Germinal center (tissue), 1 donor: ENCODE measurements at regions not wholly inside any gene's neighbourhood (a gene's known extent, or its start where the extent isn't known, plus 50 kb on each side); places are given as distances from the start of the nearest gene placed in this dataset.

Source experiments
- DNase-seq: peaks from one replicate; pipeline ENCODE4 v3.0.0; 2012; ENCODE audit warnings: mixed read lengths, low spot score

DNA sequence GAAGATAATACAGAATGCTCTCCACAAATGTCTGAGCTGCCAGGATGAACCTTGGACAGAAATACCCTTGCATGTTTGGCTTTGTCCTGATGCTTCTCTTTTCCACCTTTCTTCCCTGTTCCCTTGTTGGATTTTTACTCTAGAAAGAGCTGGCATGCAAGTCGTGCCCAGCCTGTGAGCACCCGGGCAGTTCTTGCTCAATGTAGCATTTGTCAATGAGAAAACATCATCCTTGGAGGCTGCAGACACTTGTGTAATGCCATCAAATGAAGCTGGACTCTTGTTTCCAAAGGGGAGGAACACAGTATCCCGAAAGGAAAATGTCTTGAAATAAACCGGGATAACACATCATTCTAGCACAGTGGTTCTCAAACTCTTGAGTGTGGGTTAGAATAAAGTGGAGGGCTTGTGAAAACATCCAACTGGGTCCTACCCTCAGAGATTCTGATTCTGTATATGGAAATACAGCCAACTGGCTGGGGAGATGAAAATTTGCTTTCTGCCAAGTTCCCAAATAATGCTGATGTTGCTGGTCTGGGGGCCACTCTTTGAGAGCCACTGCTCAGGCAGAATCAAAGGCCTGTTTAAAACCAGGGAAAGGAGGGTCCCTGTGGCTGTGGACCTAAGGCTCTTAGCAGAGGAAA lies 237.2 kb downstream of the SPATA18 start:
- no peak for DNase-seq

- no peak for DNase-seq
Measured at GRCh38 chr4:52290466-52290865, 239.4 kb downstream of the SPATA18 start.

- no peak for DNase-seq
Measured at GRCh38 chr4:52292245-52292644, 241.1 kb downstream of the SPATA18 start.

DNA sequence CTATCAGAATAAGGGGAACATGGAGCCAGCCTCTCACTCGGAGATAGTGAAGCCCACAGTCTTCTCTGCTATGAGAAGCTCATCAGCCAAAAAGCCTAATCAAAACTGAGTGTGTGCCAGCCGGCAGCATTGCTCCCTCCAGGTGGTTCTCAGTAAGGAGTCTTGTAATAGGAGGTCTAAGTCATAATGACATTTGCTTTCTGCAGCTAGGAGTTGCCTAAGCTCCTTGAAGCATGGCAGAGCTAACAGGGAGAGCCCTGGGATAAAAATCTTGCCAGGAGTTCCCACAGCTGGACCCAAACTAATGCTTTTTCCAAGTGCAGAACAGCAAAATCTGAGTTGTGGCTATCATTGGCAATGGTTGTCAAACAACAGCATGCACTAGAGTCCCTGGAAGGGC lies 245.2 kb downstream of the SPATA18 start:
- no peak for DNase-seq

DNA sequence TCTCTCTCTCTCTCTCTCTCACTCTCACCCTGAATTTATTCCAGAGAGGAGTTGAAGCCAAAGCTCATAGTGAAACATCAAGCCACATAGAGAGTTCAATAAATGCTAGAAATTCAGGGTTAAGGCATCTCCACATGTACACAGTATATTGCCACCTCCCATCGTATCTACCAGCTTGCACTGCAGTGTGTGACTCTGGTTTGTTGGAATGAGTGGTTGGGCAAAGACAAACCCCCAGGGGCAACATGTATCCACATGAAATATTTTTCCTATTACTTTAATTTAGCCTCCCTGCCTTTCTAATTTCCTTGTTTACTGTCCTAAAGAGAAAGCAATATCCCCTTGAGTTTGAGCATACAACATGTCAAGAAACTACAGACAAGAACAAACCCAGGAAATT lies 247.3 kb downstream of the SPATA18 start:
- DNase-seq, result no peak

GRCh38 chr4:52299120-52299519 lies 248.0 kb downstream of the SPATA18 start:
- DNase-seq, result no peak

GRCh38 chr4:52311464-52312125 lies 260.5 kb downstream of the SPATA18 start:
- DNase-seq, result no peak

GRCh38 chr4:52312722-52313121 lies 261.6 kb downstream of the SPATA18 start:
- DNase-seq, result no peak

GRCh38 chr4:52317361-52317879 lies 266.3 kb downstream of the SPATA18 start:
- no peak for DNase-seq

- DNase-seq, result no peak
Measured at GRCh38 chr4:52317981-52318380, 266.9 kb downstream of the SPATA18 start.

DNA sequence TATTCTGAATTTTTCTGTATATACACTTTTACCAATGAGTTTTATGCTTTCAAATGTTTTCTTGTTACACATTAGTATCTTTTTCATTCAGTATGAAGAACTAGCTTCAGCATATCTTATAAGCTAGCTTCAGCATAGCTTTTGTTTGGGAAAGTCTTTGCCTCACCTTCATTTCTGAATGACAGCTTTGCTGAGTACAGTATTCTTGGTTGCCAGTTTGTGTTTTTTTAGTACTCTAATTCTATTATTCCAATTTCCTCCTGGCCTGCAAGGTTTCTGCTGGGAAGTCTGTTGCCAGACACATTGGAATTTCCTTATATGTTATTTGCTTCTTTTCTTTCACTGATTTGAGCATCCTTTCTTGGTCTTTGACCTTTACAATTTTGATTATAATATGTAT lies 278.8 kb downstream of the SPATA18 start:
- DNase-seq, result no peak

DNA sequence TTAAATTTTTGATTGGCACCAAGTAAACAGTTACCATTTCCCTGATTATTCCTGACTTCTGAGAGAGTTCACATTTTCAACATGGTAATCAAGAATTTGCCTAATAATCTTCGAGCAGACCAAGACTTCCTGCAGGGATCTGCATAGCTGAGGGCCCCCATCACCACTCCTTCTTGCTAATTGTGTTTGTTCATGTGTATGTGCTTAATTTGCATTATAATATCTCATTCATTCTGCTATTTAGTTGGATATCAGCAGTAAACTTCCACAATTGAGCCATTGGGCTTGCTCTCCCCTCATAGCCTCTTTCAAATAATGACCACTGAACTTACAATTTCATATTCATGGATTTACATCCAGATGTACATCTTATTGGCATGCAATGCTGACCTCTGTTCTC lies 292.5 kb downstream of the SPATA18 start:
- DNase-seq, result no peak

- DNase-seq, result no peak
Measured at GRCh38 chr4:52350926-52351325, 299.8 kb downstream of the SPATA18 start.

- DNase-seq, result no peak
Measured at GRCh38 chr4:52358366-52358765, 300.7 kb downstream of the USP46 start.

- DNase-seq, result no peak
Measured at GRCh38 chr4:52358883-52359321, 300.2 kb downstream of the USP46 start.

- DNase-seq, result no peak
Measured at GRCh38 chr4:52366191-52366590, 292.9 kb downstream of the USP46 start.

- DNase-seq, result no peak
Measured at GRCh38 chr4:52366621-52367020, 292.5 kb downstream of the USP46 start.

DNA sequence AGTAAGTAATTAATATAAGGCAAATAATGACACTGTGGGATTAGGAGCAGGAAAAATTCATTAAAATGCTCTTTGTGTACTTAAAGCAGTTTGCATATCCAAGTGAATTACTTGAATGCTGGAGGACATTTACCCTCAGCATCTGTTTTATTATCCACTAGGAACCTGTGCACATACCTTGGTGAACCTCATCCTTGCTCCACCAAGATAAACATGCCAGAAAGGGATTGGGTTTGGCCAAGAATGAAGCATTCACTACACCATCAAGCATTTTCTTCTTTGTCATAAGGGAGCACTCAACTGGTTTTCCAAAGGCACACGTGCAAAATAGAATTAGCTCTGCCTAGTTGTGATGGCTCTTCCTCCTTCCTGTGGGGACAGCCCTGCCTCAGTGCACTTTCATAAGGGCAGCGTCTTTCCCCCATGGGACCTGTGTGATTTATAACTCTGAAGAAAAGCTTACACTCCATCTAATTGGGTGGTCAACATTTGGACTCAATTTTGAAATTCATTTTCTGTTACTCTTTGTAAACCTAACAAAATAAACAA lies 291.7 kb downstream of the USP46 start:
- no peak for DNase-seq

- no peak for DNase-seq
Measured at GRCh38 chr4:52368895-52369294, 290.2 kb downstream of the USP46 start.

DNA sequence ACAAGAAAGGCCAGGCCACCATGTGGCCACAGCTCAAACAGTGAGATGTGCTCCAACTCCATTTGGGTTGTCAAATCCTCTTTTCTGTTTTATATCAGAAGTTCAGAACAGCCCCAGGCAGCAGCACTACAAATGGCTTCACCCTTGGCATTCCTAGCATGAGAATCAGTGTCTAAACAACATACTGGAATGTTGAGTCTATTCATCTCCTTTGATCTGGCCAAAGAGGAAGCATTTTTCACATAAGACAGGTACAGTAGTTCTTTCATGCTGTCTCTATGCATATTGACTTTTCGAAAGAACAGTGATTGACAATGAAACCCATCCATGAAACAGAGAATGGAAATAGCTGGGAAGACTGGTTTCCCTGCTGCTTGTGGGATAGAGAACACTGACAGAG lies 289.5 kb downstream of the USP46 start:
- DNase-seq, result no peak

GRCh38 chr4:52370576-52370975 lies 288.5 kb downstream of the USP46 start:
- no peak for DNase-seq

GRCh38 chr4:52371841-52372240 lies 287.3 kb downstream of the USP46 start:
- no peak for DNase-seq

GRCh38 chr4:52372269-52372668 lies 286.8 kb downstream of the USP46 start:
- DNase-seq, result no peak
